ENCODE measurements at regions not wholly inside any gene's neighbourhood (a gene's known extent, or its start where the extent isn't known, plus 50 kb on each side); places are given as distances from the start of the nearest gene placed in this dataset.

DNA sequence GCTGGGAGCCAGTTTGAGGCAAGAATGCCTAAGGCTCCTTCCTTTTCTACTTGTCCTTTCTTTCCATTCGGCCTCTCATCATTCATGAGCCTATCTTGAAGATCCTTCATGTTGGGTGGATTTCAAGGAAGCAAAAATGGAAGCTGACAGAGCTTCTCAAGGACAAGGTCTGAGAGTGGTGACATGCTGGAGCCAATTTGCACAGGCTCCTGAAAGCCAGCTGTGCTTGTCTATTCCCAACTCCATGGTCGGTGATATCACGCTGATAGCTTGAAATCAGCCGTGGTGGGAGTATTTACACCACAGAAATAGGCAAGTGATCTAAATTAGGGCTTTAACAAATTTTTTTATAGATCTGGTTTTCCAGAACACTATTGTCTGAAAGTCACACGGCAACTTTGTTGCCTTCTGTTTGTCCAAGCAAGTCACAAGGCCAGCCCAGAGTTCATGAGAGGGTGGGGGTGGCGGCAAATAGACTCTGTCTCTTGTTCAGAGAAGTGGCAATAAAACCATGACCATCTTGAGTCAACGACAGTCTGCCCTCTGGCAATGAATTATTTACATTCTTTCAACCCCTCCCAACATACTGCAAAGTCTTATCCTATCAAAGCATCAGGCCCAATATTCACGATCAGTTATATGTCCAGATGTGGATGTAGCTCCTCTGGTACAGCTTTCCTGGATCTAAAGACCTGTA, 49.9 kb upstream of the SLC35F5 start:
- Histone ChIP-seq H3K9me3 (peaks cover 21% of the 10 kb centered on the region), H4K20me1 (no peaks in the 10 kb centered on the region), H3K27ac (no peak overlapping the region), H3K4me2 (no peak overlapping the region), H3K4me3 (no peak overlapping the region), H3K27me3 (no peaks in the 10 kb centered on the region), H3K9ac (no peak overlapping the region), H3K36me3 (no peaks in the 10 kb centered on the region), H3K4me1 (peaks cover 6% of the 10 kb centered on the region)
- TF ChIP-seq Cebpa-rat (IDR thresholded peaks at IDR 0.05): no peak
